ENCODE measurements at regions not wholly inside any gene's neighbourhood (a gene's known extent, or its start where the extent isn't known, plus 50 kb on each side); places are given as distances from the start of the nearest gene placed in this dataset.

DNA sequence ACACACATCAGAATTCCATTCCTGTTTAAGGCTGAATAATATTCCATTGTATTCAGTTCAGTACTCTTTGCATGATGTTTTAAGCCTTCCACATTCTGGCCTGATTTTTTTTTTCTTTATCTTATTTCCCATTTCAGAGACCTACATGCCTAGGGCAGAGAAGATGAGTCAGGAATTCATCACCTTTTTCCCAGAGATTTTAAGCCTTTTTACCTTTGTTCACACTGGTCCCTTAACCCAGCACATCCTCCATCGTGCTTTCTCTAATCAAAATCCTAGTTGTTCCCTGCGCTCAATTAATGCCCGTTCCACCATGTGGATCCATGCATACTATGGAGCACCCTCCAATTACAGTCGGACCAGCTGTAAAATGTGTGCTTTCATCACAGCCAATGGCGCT lies 245.1 kb downstream of the DHX15 start:
- TF ChIP-seq, protein P1, sequence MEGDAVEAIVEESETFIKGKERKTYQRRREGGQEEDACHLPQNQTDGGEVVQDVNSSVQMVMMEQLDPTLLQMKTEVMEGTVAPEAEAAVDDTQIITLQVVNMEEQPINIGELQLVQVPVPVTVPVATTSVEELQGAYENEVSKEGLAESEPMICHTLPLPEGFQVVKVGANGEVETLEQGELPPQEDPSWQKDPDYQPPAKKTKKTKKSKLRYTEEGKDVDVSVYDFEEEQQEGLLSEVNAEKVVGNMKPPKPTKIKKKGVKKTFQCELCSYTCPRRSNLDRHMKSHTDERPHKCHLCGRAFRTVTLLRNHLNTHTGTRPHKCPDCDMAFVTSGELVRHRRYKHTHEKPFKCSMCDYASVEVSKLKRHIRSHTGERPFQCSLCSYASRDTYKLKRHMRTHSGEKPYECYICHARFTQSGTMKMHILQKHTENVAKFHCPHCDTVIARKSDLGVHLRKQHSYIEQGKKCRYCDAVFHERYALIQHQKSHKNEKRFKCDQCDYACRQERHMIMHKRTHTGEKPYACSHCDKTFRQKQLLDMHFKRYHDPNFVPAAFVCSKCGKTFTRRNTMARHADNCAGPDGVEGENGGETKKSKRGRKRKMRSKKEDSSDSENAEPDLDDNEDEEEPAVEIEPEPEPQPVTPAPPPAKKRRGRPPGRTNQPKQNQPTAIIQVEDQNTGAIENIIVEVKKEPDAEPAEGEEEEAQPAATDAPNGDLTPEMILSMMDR (IDR thresholded peaks at IDR 0.05), result no peak
- no peaks in the 10 kb centered on the region for H3K4me1 ChIP-seq (ENCODE audit: low read depth)
- no peak overlapping the region for H3K4me3 ChIP-seq
- DNase-seq, result no peak
- intact Hi-C loops (cut with DNase I, micrococcal nuclease), result no loop called here
- no peak for ATAC-seq
- no peaks in the 10 kb centered on the region for H3K9me3 ChIP-seq
- H3K36me3 ChIP-seq (ENCODE audit: low read depth), result no peaks in the 10 kb centered on the region

DNA sequence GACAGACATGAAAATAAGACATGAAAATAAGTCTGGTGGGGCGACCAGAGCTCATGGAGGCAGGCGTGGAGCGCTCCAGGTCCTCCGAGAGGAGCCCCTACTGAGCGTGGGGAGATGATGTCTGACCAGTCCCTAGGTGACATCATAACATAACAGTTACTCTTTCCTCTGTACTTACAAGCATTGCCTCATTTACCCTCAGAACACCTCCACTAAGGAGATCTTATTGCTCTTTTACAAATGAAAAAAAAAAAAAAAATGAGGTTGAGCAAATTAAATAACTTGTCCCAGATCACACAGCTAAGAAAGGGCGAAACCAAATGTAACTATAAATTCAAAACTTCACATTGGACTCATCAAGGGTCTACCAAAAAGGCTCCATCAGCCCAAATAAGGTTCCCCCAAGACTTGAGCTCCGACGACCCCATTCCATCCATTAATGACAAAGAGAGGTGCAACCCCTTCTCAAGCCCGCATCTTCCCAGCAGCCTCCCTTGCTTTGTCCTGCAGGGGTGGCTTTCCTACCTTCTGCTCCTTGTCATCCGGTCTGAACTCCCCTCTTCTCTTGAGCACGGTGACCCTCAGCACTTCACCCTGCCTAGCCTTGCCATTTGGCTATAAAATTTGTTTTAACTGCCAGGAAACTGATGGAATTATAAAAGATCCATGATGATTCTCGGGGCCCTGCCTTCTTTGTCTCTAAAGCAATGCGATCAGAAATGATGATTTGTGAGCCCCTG lies 246.7 kb downstream of the DHX15 start:
- Histone ChIP-seq H3K9me3 (no peaks in the 10 kb centered on the region), H3K36me3 (ENCODE audit: low read depth) (no peaks in the 10 kb centered on the region), H3K4me1 (ENCODE audit: low read depth) (no peaks in the 10 kb centered on the region), H3K4me3 (no peak overlapping the region)
- intact Hi-C loops (cut with DNase I, micrococcal nuclease), result no loop called here
- no peak for ATAC-seq
- DNase-seq, result no peak
- TF ChIP-seq, protein P1 (IDR thresholded peaks at IDR 0.05), result no peak

DNA sequence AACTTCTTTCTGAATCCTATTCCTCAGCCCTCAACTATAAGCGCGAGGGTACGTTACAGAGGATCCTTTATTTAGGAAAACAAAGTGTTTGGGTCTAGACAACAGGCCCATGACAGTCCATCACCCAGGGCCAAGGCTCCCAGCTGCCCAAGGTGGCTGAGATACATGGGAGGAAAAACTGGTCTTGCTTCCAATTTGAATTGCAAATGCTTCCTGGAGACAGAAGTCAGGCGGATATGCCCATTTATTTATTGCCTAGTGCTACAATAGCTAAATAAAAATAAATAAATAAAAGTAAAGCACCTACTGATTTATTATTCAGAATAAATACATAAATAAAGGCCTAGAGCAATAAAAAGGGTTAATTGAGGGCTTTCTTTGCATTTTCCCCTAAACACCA lies 248.7 kb downstream of the DHX15 start:
- no peak for DNase-seq
- intact Hi-C loops (cut with DNase I, micrococcal nuclease), result no loop called here
- H3K36me3 ChIP-seq (ENCODE audit: low read depth), result no peaks in the 10 kb centered on the region
- H3K9me3 ChIP-seq, result no peaks in the 10 kb centered on the region
- ATAC-seq, result no peak
- H3K4me3 ChIP-seq, result no peak overlapping the region
- TF ChIP-seq, protein P1 (IDR thresholded peaks at IDR 0.05), result no peak
- no peaks in the 10 kb centered on the region for H3K4me1 ChIP-seq (ENCODE audit: low read depth)

DNA sequence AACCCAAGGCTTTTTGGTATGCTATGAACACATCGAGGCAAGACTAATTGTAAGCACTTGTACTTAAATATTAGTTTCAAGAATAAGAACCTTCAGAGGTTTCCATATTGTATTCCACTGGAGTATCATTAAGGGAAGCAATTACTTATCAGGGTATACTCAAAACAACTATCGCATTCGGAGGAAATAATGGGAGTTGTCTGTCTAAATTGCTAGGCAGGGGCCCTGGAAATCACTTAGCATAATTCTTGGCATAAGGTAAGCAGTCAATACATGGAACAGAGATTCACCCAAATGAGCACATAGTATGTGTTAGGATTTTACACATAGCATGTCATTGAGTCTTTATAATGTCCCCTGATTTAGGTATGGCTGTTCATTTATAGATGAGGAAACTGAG lies 249.4 kb downstream of the DHX15 start:
- TF ChIP-seq, protein P1 (IDR thresholded peaks at IDR 0.05), result no peak
- ATAC-seq (no peak), DNase-seq (no peak)
- H3K4me1 ChIP-seq (ENCODE audit: low read depth), result no peaks in the 10 kb centered on the region
- no peaks in the 10 kb centered on the region for H3K9me3 ChIP-seq
- intact Hi-C loops (cut with DNase I, micrococcal nuclease), result no loop called here
- no peaks in the 10 kb centered on the region for H3K36me3 ChIP-seq (ENCODE audit: low read depth)
- no peak overlapping the region for H3K4me3 ChIP-seq

DNA sequence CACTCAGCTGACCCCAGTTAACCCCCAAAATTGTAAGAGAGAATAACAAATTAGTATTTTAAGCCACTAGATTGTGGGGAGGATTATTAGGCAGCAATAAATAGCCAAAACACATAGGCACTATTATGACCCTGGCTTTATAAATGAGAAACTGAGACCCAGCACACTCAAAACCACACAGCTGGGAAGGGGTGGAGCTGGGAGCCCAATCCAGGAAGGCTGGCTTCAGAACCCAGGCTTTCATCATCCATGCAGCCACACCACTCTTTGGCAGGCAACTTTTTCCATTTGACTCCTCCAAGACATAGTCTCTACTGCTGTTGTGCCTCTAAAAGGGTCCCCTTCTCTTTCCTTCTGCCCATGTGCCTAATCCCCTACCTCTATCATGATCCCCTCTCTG lies 253.8 kb downstream of the DHX15 start:
- ATAC-seq, result no peak
- Histone ChIP-seq H3K4me3 (no peak overlapping the region), H3K36me3 (ENCODE audit: low read depth) (no peaks in the 10 kb centered on the region), H3K9me3 (no peaks in the 10 kb centered on the region), H3K4me1 (ENCODE audit: low read depth) (no peaks in the 10 kb centered on the region)
- no peak for DNase-seq
- intact Hi-C loops (cut with DNase I, micrococcal nuclease), result no loop called here
- TF ChIP-seq, protein P1 (IDR thresholded peaks at IDR 0.05), result no peak

DNA sequence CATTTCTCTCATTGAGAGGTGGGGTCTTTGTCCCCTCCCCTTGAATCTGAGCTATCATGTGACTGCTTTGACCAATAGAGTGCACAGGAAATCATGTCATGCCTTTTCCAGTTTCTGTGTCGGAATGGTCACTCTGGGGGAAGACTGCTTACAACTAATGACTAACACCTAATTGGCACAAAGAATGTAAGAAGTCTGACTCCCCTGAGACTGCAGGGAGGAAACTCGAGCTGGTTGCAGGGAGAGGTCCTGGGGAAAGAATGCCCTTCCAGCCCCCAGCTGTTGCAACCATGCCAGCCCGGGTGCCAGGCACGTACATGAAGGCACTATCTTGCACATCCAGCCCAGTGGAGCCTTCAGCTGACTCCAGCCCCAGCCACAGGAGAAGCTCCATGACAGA lies 254.2 kb downstream of the DHX15 start:
- ATAC-seq (no peak), DNase-seq (no peak)
- Histone ChIP-seq H3K36me3 (ENCODE audit: low read depth) (no peaks in the 10 kb centered on the region), H3K4me3 (no peak overlapping the region), H3K9me3 (no peaks in the 10 kb centered on the region), H3K4me1 (ENCODE audit: low read depth) (no peaks in the 10 kb centered on the region)
- TF ChIP-seq, protein P1 (IDR thresholded peaks at IDR 0.05), result no peak
- intact Hi-C loops (cut with DNase I, micrococcal nuclease), result no loop called here
